Tibial artery (tissue), 4 donors: ENCODE measurements at regions not wholly inside any gene's neighbourhood (a gene's known extent, or its start where the extent isn't known, plus 50 kb on each side); places are given as distances from the start of the nearest gene placed in this dataset.

Experiments
- DNase-seq, 2 donors: peaks; one replicate each; pipeline ENCODE4 v3.0.0-alpha.2; 2019
- H3K27ac ChIP-seq, 2 donors: fragments of 200-600 bp; sonication (generic) in 1 of 2; 1 replicate in 1 of 2; 2 replicates in 1 of 2; pipeline ENCODE4 v1.5.1; 2018 to 2019; ENCODE audit warnings: mild to moderate bottlenecking in 1 of 2
- H3K27me3 ChIP-seq, 2 donors: fragments of 200-600 bp; sonication (generic) in 1 of 2; one replicate each; pipeline versions ENCODE4 v1.5.1 to v1.6.0; 2016 to 2019
- H3K36me3 ChIP-seq, 3 donors: fragments of 200-600 bp; sonication (generic) in 2 of 3; one replicate each; pipeline ENCODE4 v1.5.1; 2016 to 2019; ENCODE audit warnings: mild to moderate bottlenecking in 2 of 3
- H3K4me1 ChIP-seq, 4 donors: fragments of 200-600 bp; sonication (generic) in 2 of 4; 1 replicate in 3 of 4; 2 replicates in 1 of 4; pipeline ENCODE4 v1.5.1; 2016 to 2019
- H3K4me3 ChIP-seq, 2 donors: fragments of 200-600 bp; sonication (generic) in 1 of 2; 1 replicate in 1 of 2; 2 replicates in 1 of 2; pipeline ENCODE4 v1.5.1; 2018 to 2019; ENCODE audit warnings: mild to moderate bottlenecking in 2 of 2
- H3K9me3 ChIP-seq, 3 donors: fragments of 200-600 bp; sonication (generic) in 1 of 3; one replicate each; pipeline ENCODE4 v1.5.1; 2016 to 2019
- CTCF ChIP-seq, 2 experiments: fragments of 200-600 bp in 1 of 2; fragments of 450-650 bp in 1 of 2; IDR thresholded peaks; one replicate each; pipeline ENCODE4 v1.5.1; 2017 to 2019; ENCODE audit warnings: antibody characterized with exemption in 2 of 2, mild to moderate bottlenecking in 1 of 2, moderate library complexity in 1 of 2
- intact Hi-C: fragments of 100-400 bp; cut with DNase I; formaldehyde crosslinking; loops from one replicate; pipeline ENCODE4 v1.15.0; 2023; ENCODE audit warnings: low total_unique reads

- H3K4me3 ChIP-seq: no peak overlapping the region
- intact Hi-C loops: no loop called here
Observed at GRCh38 chrX:69372435-69372834, 131.7 kb upstream of the NALF2 start.

GRCh38 chrX:69371159-69371558 lies 133.0 kb upstream of the NALF2 start:
- H3K4me3 ChIP-seq: no peak overlapping the region
- no peaks in the 10 kb centered on the region for H3K36me3 ChIP-seq
- H3K9me3 ChIP-seq: peaks cover 0 to 10% (median 9%) of the 10 kb centered on the region in 3 donors
- H3K27ac ChIP-seq: no peak overlapping the region
- H3K4me1 ChIP-seq: no peaks in the 10 kb centered on the region
- no peaks in the 10 kb centered on the region for H3K27me3 ChIP-seq
- intact Hi-C loops: no loop called here
- no peak for TF ChIP-seq CTCF (IDR thresholded peaks at IDR 0.05)
- no peak for DNase-seq

More at GRCh38 chrX:69372435-69372834, 131.7 kb upstream of the NALF2 start:
- Histone ChIP-seq H3K4me1 (no peaks in the 10 kb centered on the region), H3K36me3 (no peaks in the 10 kb centered on the region), H3K9me3 (peaks cover 0 to 22% (median 16%) of the 10 kb centered on the region in 3 donors), H3K27ac (no peak overlapping the region), H3K27me3 (no peaks in the 10 kb centered on the region)
- DNase-seq: no peak
- TF ChIP-seq CTCF (IDR thresholded peaks at IDR 0.05): no peak

- Histone ChIP-seq H3K4me1 (no peaks in the 10 kb centered on the region), H3K27ac (no peak overlapping the region), H3K36me3 (no peaks in the 10 kb centered on the region), H3K27me3 (no peaks in the 10 kb centered on the region), H3K9me3 (no peaks in the 10 kb centered on the region), H3K4me3 (no peak overlapping the region)
- TF ChIP-seq CTCF (IDR thresholded peaks at IDR 0.05): no peak
- DNase-seq: no peak
- intact Hi-C loops: no loop called here
Observed at GRCh38 chrX:69369999-69370398, 134.1 kb upstream of the NALF2 start.

GRCh38 chrX:69366183-69366582 lies 137.9 kb upstream of the NALF2 start:
- Histone ChIP-seq H3K27me3 (no peaks in the 10 kb centered on the region), H3K9me3 (no peaks in the 10 kb centered on the region), H3K4me3 (no peak overlapping the region), H3K4me1 (no peaks in the 10 kb centered on the region), H3K27ac (no peak overlapping the region), H3K36me3 (no peaks in the 10 kb centered on the region)
- intact Hi-C loops: no loop called here
- no peak for DNase-seq
- no peak for TF ChIP-seq CTCF (IDR thresholded peaks at IDR 0.05)

- intact Hi-C loops: no loop called here
- no peak for TF ChIP-seq CTCF (IDR thresholded peaks at IDR 0.05)
- H3K4me1 ChIP-seq: peaks cover 0 to 3% (median 0%) of the 10 kb centered on the region in 4 donors
- no peak overlapping the region for H3K4me3 ChIP-seq
- no peak for DNase-seq
- H3K36me3 ChIP-seq: no peaks in the 10 kb centered on the region
- no peaks in the 10 kb centered on the region for H3K27me3 ChIP-seq
- no peak overlapping the region for H3K27ac ChIP-seq
- no peaks in the 10 kb centered on the region for H3K9me3 ChIP-seq
Observed at GRCh38 chrX:69365755-69366154, 138.4 kb upstream of the NALF2 start.

GRCh38 chrX:69365349-69365748 lies 138.8 kb upstream of the NALF2 start:
- peaks cover 0 to 7% (median 0%) of the 10 kb centered on the region in 4 donors for H3K4me1 ChIP-seq
- H3K36me3 ChIP-seq: no peaks in the 10 kb centered on the region
- TF ChIP-seq CTCF (IDR thresholded peaks at IDR 0.05): no peak
- H3K27me3 ChIP-seq: no peaks in the 10 kb centered on the region
- H3K4me3 ChIP-seq: no peak overlapping the region
- intact Hi-C loops: no loop called here
- no peak for DNase-seq
- no peak overlapping the region for H3K27ac ChIP-seq
- no peaks in the 10 kb centered on the region for H3K9me3 ChIP-seq
